Ectodermal cell (in vitro differentiated cells): ENCODE measurements at regions not wholly inside any gene's neighbourhood (a gene's known extent, or its start where the extent isn't known, plus 50 kb on each side); places are given as distances from the start of the nearest gene placed in this dataset.

Experiments used
- H3K27ac ChIP-seq: 2 replicates; pipeline ENCODE4 v1.7.0; 2013; ENCODE audit warnings: mild to moderate bottlenecking, low read depth, low read length; ENCODE audit not compliant: insufficient read depth, poor library complexity, severe bottlenecking
- H3K27me3 ChIP-seq: 2 replicates; pipeline ENCODE4 v1.7.0; 2013; ENCODE audit warnings: mild to moderate bottlenecking, low read length; ENCODE audit not compliant: insufficient read depth, control insufficient read depth, poor library complexity, severe bottlenecking
- H3K36me3 ChIP-seq: one replicate; pipeline ENCODE4 v1.7.0; 2013; ENCODE audit warnings: low read length; ENCODE audit not compliant: control insufficient read depth, insufficient read depth
- H3K4me1 ChIP-seq: one replicate; pipeline ENCODE4 v1.7.0; 2013; ENCODE audit warnings: low read length; ENCODE audit not compliant: control insufficient read depth, insufficient read depth
- H3K4me3 ChIP-seq: 2 replicates; pipeline ENCODE4 v1.7.0; 2013; ENCODE audit warnings: low read depth, low read length, control low read depth; ENCODE audit not compliant: insufficient read depth
- H3K9me3 ChIP-seq: 2 replicates; pipeline ENCODE4 v1.7.0; 2013; ENCODE audit warnings: mild to moderate bottlenecking, low read length, moderate library complexity; ENCODE audit not compliant: control insufficient read depth
- WGBS, 2 experiments: methylation state at CpG; one replicate each; pipeline ENCODE4 v1.1.7; 2013; ENCODE audit warnings: missing lambda C conversion rate in 2 of 2; 5-methylcytosine and 5-hydroxymethylcytosine counted together

GRCh38 chr6:101231606-101232235, 161.8 kb upstream of the GRIK2 start:
- Histone ChIP-seq H3K27ac (no peak overlapping the region), H3K36me3 (no peaks in the 10 kb centered on the region), H3K9me3 (no peaks in the 10 kb centered on the region), H3K4me1 (no peaks in the 10 kb centered on the region), H3K4me3 (no peak overlapping the region), H3K27me3 (no peaks in the 10 kb centered on the region)
- WGBS, 2 experiments, result 85 to 88% methylated on average over 7 of the region's 7 CpGs

GRCh38 chr6:101232961-101233360, 160.5 kb upstream of the GRIK2 start:
- Histone ChIP-seq H3K27me3 (no peaks in the 10 kb centered on the region), H3K36me3 (no peaks in the 10 kb centered on the region), H3K27ac (no peak overlapping the region)

GRCh38 chr6:101236709-101237108, 156.8 kb upstream of the GRIK2 start:
- no peaks in the 10 kb centered on the region for H3K4me1 ChIP-seq
- WGBS, 2 experiments, result 83 to 86% methylated on average over 4 of the region's 4 CpGs
- H3K36me3 ChIP-seq, result no peaks in the 10 kb centered on the region
- no peaks in the 10 kb centered on the region for H3K9me3 ChIP-seq
- H3K27ac ChIP-seq, result no peak overlapping the region
- H3K27me3 ChIP-seq, result no peaks in the 10 kb centered on the region
- H3K4me3 ChIP-seq, result no peak overlapping the region

More at GRCh38 chr6:101232961-101233360, 160.5 kb upstream of the GRIK2 start:
- H3K9me3 ChIP-seq, result no peaks in the 10 kb centered on the region
- H3K4me3 ChIP-seq, result no peak overlapping the region
- no peaks in the 10 kb centered on the region for H3K4me1 ChIP-seq

GRCh38 chr6:101241442-101241841, 152.1 kb upstream of the GRIK2 start:
- Histone ChIP-seq H3K36me3 (no peaks in the 10 kb centered on the region), H3K4me1 (no peaks in the 10 kb centered on the region), H3K27me3 (no peaks in the 10 kb centered on the region), H3K9me3 (no peaks in the 10 kb centered on the region), H3K4me3 (no peak overlapping the region), H3K27ac (no peak overlapping the region)

DNA sequence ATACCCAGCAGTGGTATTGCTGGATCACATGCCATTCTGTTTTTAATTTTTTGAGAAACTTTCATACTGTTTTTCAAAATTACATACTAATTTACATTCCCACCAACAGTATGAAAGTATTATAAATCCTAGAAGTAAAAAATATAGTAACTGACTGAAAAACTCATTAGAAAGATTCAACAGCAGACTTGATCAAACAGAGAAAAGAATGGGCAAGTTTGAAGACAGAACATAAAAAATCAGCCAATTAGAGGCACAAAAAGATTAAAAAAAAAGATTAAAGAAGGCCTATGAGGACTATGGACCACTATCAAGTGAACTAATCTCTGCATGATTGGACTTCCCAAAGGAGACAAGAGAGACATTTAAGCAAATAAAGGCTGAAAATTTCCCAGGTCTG, 144.0 kb upstream of the GRIK2 start:
- H3K36me3 ChIP-seq, result no peaks in the 10 kb centered on the region
- H3K27me3 ChIP-seq, result no peaks in the 10 kb centered on the region
- no peaks in the 10 kb centered on the region for H3K4me1 ChIP-seq
- no peak overlapping the region for H3K27ac ChIP-seq
- H3K4me3 ChIP-seq, result no peak overlapping the region
- H3K9me3 ChIP-seq, result no peaks in the 10 kb centered on the region

DNA sequence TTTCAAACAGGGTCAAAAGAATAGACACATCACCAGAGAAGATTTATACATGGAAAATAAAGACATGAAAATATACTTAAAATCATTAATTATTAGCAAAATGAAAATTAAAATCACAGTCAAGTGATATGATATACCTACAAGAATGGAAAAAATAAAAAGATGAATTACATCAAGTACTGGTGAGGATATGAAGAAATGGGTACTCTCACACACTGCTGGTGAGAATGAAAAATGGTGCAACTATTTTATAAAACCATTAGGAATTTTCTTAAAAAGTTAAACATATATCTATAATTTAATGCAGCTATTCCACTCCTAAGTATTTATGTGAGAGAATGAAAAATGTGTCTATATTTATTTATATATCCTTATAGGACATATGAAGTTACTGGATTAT, 136.3 kb upstream of the GRIK2 start:
- H3K27me3 ChIP-seq, result no peaks in the 10 kb centered on the region

DNA sequence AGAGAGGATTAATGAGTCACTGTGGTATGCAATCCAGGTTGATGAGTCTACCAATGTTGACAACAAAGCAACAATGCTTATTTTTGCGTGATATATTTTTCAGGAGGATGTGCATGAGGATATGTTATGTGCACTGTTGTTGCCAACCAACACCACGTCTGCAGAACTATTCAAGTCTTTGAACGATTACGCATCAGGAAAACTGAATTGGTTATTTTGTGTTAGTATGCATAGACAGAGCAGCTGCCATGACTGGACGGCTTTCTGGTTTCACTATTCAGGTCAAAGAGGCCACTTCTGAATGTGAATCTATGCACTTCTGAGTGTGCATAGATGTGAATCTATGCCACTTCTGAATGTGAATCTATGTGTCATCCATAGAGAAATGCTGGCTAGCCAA, 134.0 kb upstream of the GRIK2 start:
- Histone ChIP-seq H3K27me3 (no peaks in the 10 kb centered on the region), H3K9me3 (no peaks in the 10 kb centered on the region), H3K4me1 (no peaks in the 10 kb centered on the region), H3K4me3 (no peak overlapping the region), H3K27ac (no peak overlapping the region), H3K36me3 (no peaks in the 10 kb centered on the region)
- WGBS, 2 experiments, result 96 to 98% methylated on average over 5 of the region's 5 CpGs

More for the DNA sequence above, 136.3 kb upstream of the GRIK2 start:
- no peak overlapping the region for H3K4me3 ChIP-seq
- no peak overlapping the region for H3K27ac ChIP-seq
- no peaks in the 10 kb centered on the region for H3K9me3 ChIP-seq
- H3K4me1 ChIP-seq, result no peaks in the 10 kb centered on the region
- no peaks in the 10 kb centered on the region for H3K36me3 ChIP-seq

DNA sequence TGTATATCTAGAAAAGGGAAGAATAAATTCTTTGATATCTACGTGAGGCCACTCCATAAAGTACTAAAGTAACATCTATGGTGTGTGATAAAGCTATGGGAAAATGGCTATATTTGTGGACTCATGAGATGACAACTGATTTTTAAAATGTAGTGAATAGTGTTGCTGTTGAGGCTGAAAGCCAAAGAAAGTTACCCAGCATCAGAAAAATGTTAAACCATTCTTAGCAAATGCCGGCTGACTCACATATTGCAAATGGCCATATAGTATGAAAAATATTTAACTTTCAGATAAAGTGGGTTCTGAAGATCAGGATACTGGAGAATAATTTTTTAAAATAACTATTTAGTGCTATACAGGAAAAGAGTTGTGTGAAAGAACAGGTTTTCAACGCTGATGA, 129.9 kb upstream of the GRIK2 start:
- H3K27me3 ChIP-seq, result no peaks in the 10 kb centered on the region
- H3K4me1 ChIP-seq, result no peaks in the 10 kb centered on the region
- H3K27ac ChIP-seq, result no peak overlapping the region
- WGBS, 2 experiments, result 89 to 95% methylated on average over 3 of the region's 3 CpGs
- H3K4me3 ChIP-seq, result no peak overlapping the region
- no peaks in the 10 kb centered on the region for H3K36me3 ChIP-seq
- no peaks in the 10 kb centered on the region for H3K9me3 ChIP-seq

GRCh38 chr6:101266063-101266462, 127.4 kb upstream of the GRIK2 start:
- no peak overlapping the region for H3K27ac ChIP-seq
- no peaks in the 10 kb centered on the region for H3K9me3 ChIP-seq

GRCh38 chr6:101268541-101268940, 125.0 kb upstream of the GRIK2 start:
- H3K9me3 ChIP-seq, result no peaks in the 10 kb centered on the region
- WGBS, 2 experiments, result 94 to 96% methylated on average over 2 of the region's 2 CpGs
- no peak overlapping the region for H3K27ac ChIP-seq
- H3K4me3 ChIP-seq, result no peak overlapping the region
- H3K36me3 ChIP-seq, result no peaks in the 10 kb centered on the region
- no peaks in the 10 kb centered on the region for H3K4me1 ChIP-seq
- H3K27me3 ChIP-seq, result no peaks in the 10 kb centered on the region

More at GRCh38 chr6:101266063-101266462, 127.4 kb upstream of the GRIK2 start:
- Histone ChIP-seq H3K4me3 (no peak overlapping the region), H3K36me3 (no peaks in the 10 kb centered on the region), H3K4me1 (no peaks in the 10 kb centered on the region), H3K27me3 (no peaks in the 10 kb centered on the region)
- no CpG with 5 or more reads among the region's 2 CpGs for WGBS, 2 experiments

DNA sequence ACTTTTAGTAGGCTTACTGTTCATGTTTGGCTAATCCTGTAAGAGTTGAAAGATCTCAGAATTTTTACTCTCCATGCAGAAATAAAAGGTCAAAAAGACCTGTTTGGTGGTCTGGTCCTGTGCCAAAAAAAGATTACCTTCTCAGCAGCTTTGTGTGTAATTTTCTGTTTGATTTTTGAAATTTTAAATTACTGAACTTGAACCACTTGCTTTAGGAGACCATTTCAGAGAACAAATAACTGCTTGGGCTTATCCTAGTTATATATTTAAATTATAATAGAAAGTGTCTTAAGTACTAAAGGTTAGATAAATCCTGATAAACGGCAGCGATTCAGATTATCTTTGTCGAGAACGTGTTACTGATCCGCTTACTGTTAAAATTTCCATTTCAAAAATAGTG, 118.3 kb upstream of the GRIK2 start:
- Histone ChIP-seq H3K27ac (no peak overlapping the region), H3K27me3 (no peaks in the 10 kb centered on the region), H3K9me3 (no peaks in the 10 kb centered on the region), H3K36me3 (no peaks in the 10 kb centered on the region), H3K4me1 (no peaks in the 10 kb centered on the region), H3K4me3 (no peak overlapping the region)
- 98 to 100% methylated on average over 5 of the region's 5 CpGs for WGBS, 2 experiments
